IPS-18a (cell line): ENCODE measurements at regions not wholly inside any gene's neighbourhood (a gene's known extent, or its start where the extent isn't known, plus 50 kb on each side); places are given as distances from the start of the nearest gene placed in this dataset.

Experiments used
- H3K27ac ChIP-seq: one replicate; pipeline ENCODE4 v1.5.1; 2013; ENCODE audit warnings: low read length
- H3K27me3 ChIP-seq: one replicate; pipeline ENCODE4 v1.6.1; 2013; ENCODE audit warnings: mild to moderate bottlenecking, low read length; ENCODE audit not compliant: control insufficient read depth, insufficient read depth
- H3K36me3 ChIP-seq: one replicate; pipeline ENCODE4 v1.6.1; 2013; ENCODE audit warnings: low read depth, low read length; ENCODE audit not compliant: control insufficient read depth
- H3K4me1 ChIP-seq: one replicate; pipeline ENCODE4 v1.6.1; 2013; ENCODE audit warnings: low read depth, low read length; ENCODE audit not compliant: control insufficient read depth
- H3K4me3 ChIP-seq: one replicate; pipeline ENCODE4 v1.5.1; 2013; ENCODE audit warnings: low read length
- H3K9ac ChIP-seq: one replicate; pipeline ENCODE4 v1.6.1; 2013; ENCODE audit warnings: mild to moderate bottlenecking, low read length, moderate library complexity
- H3K9me3 ChIP-seq: one replicate; pipeline ENCODE4 v1.6.1; 2013; ENCODE audit warnings: low read depth, low read length; ENCODE audit not compliant: control insufficient read depth

GRCh38 chr2:138107288-138107687, 143.0 kb downstream of the HNMT start:
- Histone ChIP-seq H3K4me3 (no peak overlapping the region), H3K36me3 (no peaks in the 10 kb centered on the region), H3K27me3 (no peaks in the 10 kb centered on the region), H3K4me1 (peaks cover 2% of the 10 kb centered on the region), H3K27ac (no peak overlapping the region), H3K9ac (no peak overlapping the region), H3K9me3 (no peaks in the 10 kb centered on the region)

- Histone ChIP-seq H3K4me1 (peaks cover 2% of the 10 kb centered on the region), H3K4me3 (no peak overlapping the region), H3K36me3 (no peaks in the 10 kb centered on the region), H3K9ac (no peak overlapping the region), H3K27ac (no peak overlapping the region), H3K27me3 (no peaks in the 10 kb centered on the region), H3K9me3 (peaks cover under 1% of the 10 kb centered on the region)
Observed at GRCh38 chr2:138110453-138111083, 146.3 kb downstream of the HNMT start.

GRCh38 chr2:138112536-138112935, 148.3 kb downstream of the HNMT start:
- H3K27me3 ChIP-seq, result no peaks in the 10 kb centered on the region
- H3K4me1 ChIP-seq, result no peaks in the 10 kb centered on the region
- peaks cover 2% of the 10 kb centered on the region for H3K9me3 ChIP-seq
- no peak overlapping the region for H3K27ac ChIP-seq
- no peaks in the 10 kb centered on the region for H3K36me3 ChIP-seq
- no peak overlapping the region for H3K4me3 ChIP-seq
- H3K9ac ChIP-seq, result no peak overlapping the region

GRCh38 chr2:138113871-138114525, 149.7 kb downstream of the HNMT start:
- Histone ChIP-seq H3K36me3 (no peaks in the 10 kb centered on the region), H3K27ac (no peak overlapping the region), H3K27me3 (no peaks in the 10 kb centered on the region), H3K9ac (no peak overlapping the region), H3K9me3 (peaks cover 2% of the 10 kb centered on the region), H3K4me1 (no peaks in the 10 kb centered on the region), H3K4me3 (no peak overlapping the region)

- peaks cover 2% of the 10 kb centered on the region for H3K9me3 ChIP-seq
- H3K4me1 ChIP-seq, result no peaks in the 10 kb centered on the region
- no peak overlapping the region for H3K27ac ChIP-seq
Observed at GRCh38 chr2:138115666-138116065, 151.4 kb downstream of the HNMT start.

GRCh38 chr2:138116456-138116855, 152.2 kb downstream of the HNMT start:
- H3K27me3 ChIP-seq, result no peaks in the 10 kb centered on the region

More at GRCh38 chr2:138115666-138116065, 151.4 kb downstream of the HNMT start:
- H3K27me3 ChIP-seq, result no peaks in the 10 kb centered on the region
- no peak overlapping the region for H3K4me3 ChIP-seq
- H3K9ac ChIP-seq, result no peak overlapping the region
- no peaks in the 10 kb centered on the region for H3K36me3 ChIP-seq

GRCh38 chr2:138121666-138122661, 157.7 kb downstream of the HNMT start:
- Histone ChIP-seq H3K9me3 (no peaks in the 10 kb centered on the region), H3K4me3 (no peak overlapping the region), H3K4me1 (peaks cover 8% of the 10 kb centered on the region), H3K27ac (no peak overlapping the region), H3K9ac (no peak overlapping the region), H3K27me3 (no peaks in the 10 kb centered on the region), H3K36me3 (no peaks in the 10 kb centered on the region)

More at GRCh38 chr2:138116456-138116855, 152.2 kb downstream of the HNMT start:
- Histone ChIP-seq H3K36me3 (no peaks in the 10 kb centered on the region), H3K9ac (no peak overlapping the region), H3K4me3 (no peak overlapping the region), H3K9me3 (peaks cover 2% of the 10 kb centered on the region), H3K4me1 (no peaks in the 10 kb centered on the region), H3K27ac (no peak overlapping the region)

GRCh38 chr2:138122891-138123290, 158.6 kb downstream of the HNMT start:
- H3K4me3 ChIP-seq, result no peak overlapping the region
- no peaks in the 10 kb centered on the region for H3K36me3 ChIP-seq
- H3K9me3 ChIP-seq, result no peaks in the 10 kb centered on the region
- no peak overlapping the region for H3K9ac ChIP-seq
- peaks cover 8% of the 10 kb centered on the region for H3K4me1 ChIP-seq
- H3K27me3 ChIP-seq, result no peaks in the 10 kb centered on the region
- H3K27ac ChIP-seq, result no peak overlapping the region

GRCh38 chr2:138123741-138124140, 159.5 kb downstream of the HNMT start:
- H3K9ac ChIP-seq, result no peak overlapping the region
- no peak overlapping the region for H3K27ac ChIP-seq
- H3K4me3 ChIP-seq, result no peak overlapping the region
- no peaks in the 10 kb centered on the region for H3K9me3 ChIP-seq
- no peaks in the 10 kb centered on the region for H3K36me3 ChIP-seq
- H3K27me3 ChIP-seq, result no peaks in the 10 kb centered on the region
- H3K4me1 ChIP-seq, result peaks cover 8% of the 10 kb centered on the region

- H3K36me3 ChIP-seq, result no peaks in the 10 kb centered on the region
- H3K9me3 ChIP-seq, result no peaks in the 10 kb centered on the region
- H3K27ac ChIP-seq, result no peak overlapping the region
- no peaks in the 10 kb centered on the region for H3K27me3 ChIP-seq
- no peak overlapping the region for H3K4me3 ChIP-seq
- peaks cover 8% of the 10 kb centered on the region for H3K4me1 ChIP-seq
- no peak overlapping the region for H3K9ac ChIP-seq
Observed at GRCh38 chr2:138124521-138124920, 160.2 kb downstream of the HNMT start.
